ENCODE measurements at regions not wholly inside any gene's neighbourhood (a gene's known extent, or its start where the extent isn't known, plus 50 kb on each side); places are given as distances from the start of the nearest gene placed in this dataset.

DNA sequence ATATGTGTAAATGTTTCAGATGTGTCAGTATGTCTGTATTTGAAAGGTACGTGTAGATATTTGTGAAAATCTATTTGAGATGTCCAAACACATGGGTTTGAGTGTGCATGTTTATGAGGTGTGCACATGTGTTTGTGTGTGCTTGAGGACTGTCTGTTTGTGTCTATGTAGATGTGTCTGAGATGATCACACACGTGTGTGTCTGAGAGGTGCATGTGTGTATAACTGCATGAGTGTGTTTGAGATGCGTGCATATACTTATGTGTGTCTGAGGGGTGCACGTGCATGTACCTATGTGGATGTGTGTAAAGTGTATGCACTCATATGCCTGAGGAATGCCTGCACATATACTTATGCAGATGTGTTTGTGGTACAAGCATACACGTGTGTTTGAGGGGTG, 584.4 kb downstream of the BUD13 start:
- Histone ChIP-seq H3K9me3 (no peaks in the 10 kb centered on the region), H3K36me3 (no peaks in the 10 kb centered on the region)
- intact Hi-C loops (cut with DNase I; ENCODE audit: low total_unique reads) = no loop called here

GRCh38 chr11:116187026-116187425, 585.8 kb downstream of the BUD13 start:
- H3K4me3 ChIP-seq = no peak overlapping the region
- no peak overlapping the region for H3K27ac ChIP-seq
- peaks cover 0 to 8% of the 10 kb centered on the region in 2 donors for H3K27me3 ChIP-seq
- H3K36me3 ChIP-seq = no peaks in the 10 kb centered on the region
- TF ChIP-seq, protein P1, sequence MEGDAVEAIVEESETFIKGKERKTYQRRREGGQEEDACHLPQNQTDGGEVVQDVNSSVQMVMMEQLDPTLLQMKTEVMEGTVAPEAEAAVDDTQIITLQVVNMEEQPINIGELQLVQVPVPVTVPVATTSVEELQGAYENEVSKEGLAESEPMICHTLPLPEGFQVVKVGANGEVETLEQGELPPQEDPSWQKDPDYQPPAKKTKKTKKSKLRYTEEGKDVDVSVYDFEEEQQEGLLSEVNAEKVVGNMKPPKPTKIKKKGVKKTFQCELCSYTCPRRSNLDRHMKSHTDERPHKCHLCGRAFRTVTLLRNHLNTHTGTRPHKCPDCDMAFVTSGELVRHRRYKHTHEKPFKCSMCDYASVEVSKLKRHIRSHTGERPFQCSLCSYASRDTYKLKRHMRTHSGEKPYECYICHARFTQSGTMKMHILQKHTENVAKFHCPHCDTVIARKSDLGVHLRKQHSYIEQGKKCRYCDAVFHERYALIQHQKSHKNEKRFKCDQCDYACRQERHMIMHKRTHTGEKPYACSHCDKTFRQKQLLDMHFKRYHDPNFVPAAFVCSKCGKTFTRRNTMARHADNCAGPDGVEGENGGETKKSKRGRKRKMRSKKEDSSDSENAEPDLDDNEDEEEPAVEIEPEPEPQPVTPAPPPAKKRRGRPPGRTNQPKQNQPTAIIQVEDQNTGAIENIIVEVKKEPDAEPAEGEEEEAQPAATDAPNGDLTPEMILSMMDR (IDR thresholded peaks at IDR 0.05) = no peak
- H3K4me1 ChIP-seq = no peaks in the 10 kb centered on the region
- intact Hi-C loops (cut with DNase I; ENCODE audit: low total_unique reads) = no loop called here
- no peak for DNase-seq
- H3K9me3 ChIP-seq = no peaks in the 10 kb centered on the region

More for the DNA sequence above, 584.4 kb downstream of the BUD13 start:
- DNase-seq = no peak
- Histone ChIP-seq H3K4me3 (no peak overlapping the region), H3K27ac (no peak overlapping the region), H3K27me3 (peaks cover 0 to 15% of the 10 kb centered on the region in 2 donors), H3K4me1 (peaks cover 0 to 8% (median 7%) of the 10 kb centered on the region in 4 donors)
- TF ChIP-seq, protein P1 (IDR thresholded peaks at IDR 0.05) = no peak

DNA sequence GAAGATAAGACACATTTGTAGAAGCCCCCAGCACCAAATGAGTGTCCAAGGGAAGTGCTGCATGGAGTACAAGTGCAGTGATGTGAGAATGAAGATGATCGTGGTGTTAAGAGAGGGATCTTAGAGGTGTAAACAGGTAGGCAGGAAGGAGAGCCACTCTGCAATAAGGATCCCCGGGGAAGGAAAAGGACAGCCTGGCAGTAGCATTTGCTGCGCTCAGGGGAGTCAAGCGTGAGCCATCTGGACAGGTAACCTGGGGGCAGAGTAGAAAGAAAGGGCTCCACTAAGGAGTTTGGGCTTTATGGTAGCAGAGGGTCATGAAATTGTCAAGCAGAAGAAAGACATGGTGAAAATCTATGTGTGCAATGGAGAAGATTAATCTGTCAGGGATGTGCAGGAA, 587.2 kb downstream of the BUD13 start:
- no peaks in the 10 kb centered on the region for H3K9me3 ChIP-seq
- H3K4me3 ChIP-seq = no peak overlapping the region
- peaks cover 0 to 6% of the 10 kb centered on the region in 2 donors for H3K27me3 ChIP-seq
- intact Hi-C loops (cut with DNase I; ENCODE audit: low total_unique reads) = no loop called here
- no peak for DNase-seq
- no peaks in the 10 kb centered on the region for H3K36me3 ChIP-seq
- H3K27ac ChIP-seq = no peak overlapping the region
- peaks cover 0 to 8% (median 2%) of the 10 kb centered on the region in 4 donors for H3K4me1 ChIP-seq
- TF ChIP-seq, protein P1 (IDR thresholded peaks at IDR 0.05) = no peak

DNA sequence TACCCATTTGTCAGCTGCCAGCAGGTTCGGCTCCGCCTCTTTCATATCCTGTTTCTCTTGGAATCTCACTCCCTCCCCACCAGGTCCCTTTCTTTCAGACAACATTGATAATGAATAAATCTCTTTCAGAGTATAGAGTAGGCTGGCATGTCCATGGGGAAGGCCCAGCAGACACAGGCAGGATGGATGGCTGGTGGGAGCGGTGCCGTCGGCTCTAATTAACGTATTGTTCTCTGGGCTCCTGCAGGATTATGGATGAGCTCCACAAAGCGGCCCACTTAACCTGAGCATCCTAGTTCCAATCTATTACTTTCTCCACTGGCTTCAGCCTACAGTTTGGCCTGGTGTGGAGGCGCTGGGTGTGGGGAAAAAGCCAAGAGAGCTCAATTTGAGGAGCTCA, 588.0 kb downstream of the BUD13 start:
- TF ChIP-seq, protein P1 (IDR thresholded peaks at IDR 0.05) = no peak
- Histone ChIP-seq H3K9me3 (no peaks in the 10 kb centered on the region), H3K27me3 (peaks cover 0 to 4% of the 10 kb centered on the region in 2 donors), H3K4me1 (peaks cover 0 to 8% (median 3%) of the 10 kb centered on the region in 4 donors), H3K36me3 (no peaks in the 10 kb centered on the region), H3K27ac (no peak overlapping the region), H3K4me3 (no peak overlapping the region)
- intact Hi-C loops (cut with DNase I; ENCODE audit: low total_unique reads) = no loop called here
- DNase-seq = no peak

DNA sequence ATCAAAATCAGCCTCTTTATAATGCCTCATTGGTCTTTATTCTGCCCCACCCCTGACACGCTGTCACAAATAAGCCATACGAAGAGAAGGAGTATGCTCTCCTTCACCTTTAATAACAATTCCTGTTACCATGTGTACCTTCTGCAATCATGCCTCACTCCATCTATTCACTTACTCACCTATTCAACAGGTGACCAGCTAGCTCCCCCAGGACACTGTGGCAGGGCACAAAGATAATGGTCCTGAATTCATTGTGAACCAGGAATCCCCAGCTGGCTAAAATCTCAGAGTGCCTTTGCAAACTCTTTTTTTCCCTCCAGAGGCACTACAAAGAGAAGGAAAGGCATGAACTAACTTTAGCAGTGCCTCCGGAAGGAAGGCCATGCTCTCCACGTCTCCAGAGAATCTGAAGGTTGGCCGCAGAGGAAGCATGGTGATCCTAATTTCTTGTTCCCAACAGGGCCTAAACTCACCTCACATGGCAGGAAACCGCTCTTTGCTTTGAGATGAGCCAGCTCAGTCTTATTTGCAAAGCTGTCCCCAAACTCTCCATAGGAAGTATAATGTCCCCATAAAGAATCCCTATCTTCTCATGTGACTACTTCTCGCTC, 590.3 kb downstream of the BUD13 start:
- no peak overlapping the region for H3K27ac ChIP-seq
- intact Hi-C loops (cut with DNase I; ENCODE audit: low total_unique reads) = no loop called here
- H3K27me3 ChIP-seq = no peaks in the 10 kb centered on the region
- no peak for DNase-seq
- no peaks in the 10 kb centered on the region for H3K9me3 ChIP-seq
- H3K36me3 ChIP-seq = no peaks in the 10 kb centered on the region
- peaks cover 0 to 8% (median 3%) of the 10 kb centered on the region in 4 donors for H3K4me1 ChIP-seq
- TF ChIP-seq, protein P1 (IDR thresholded peaks at IDR 0.05) = no peak
- H3K4me3 ChIP-seq = no peak overlapping the region
